Fibroblast of lung (primary cell): ENCODE measurements at regions not wholly inside any gene's neighbourhood (a gene's known extent, or its start where the extent isn't known, plus 50 kb on each side); places are given as distances from the start of the nearest gene placed in this dataset.

Source experiments
- DNase-seq, 2 donors: peaks; one replicate each; pipeline versions ENCODE4 v3.0.0 to v3.0.0-alpha.2; 2010; ENCODE audit warnings: low read depth in 2 of 2
- H2AFZ ChIP-seq: 2 replicates; pipeline ENCODE4 v1.5.1; 2012; ENCODE audit warnings: low read length, control low read depth, inconsistent platforms
- H3K27ac ChIP-seq: 2 replicates; pipeline ENCODE4 v1.5.1; 2011; ENCODE audit warnings: low read length, control low read depth; ENCODE audit not compliant: insufficient read depth
- H3K27me3 ChIP-seq: 2 replicates; pipeline ENCODE4 v1.5.1; 2011; ENCODE audit warnings: mild to moderate bottlenecking, low read length; ENCODE audit not compliant: control insufficient read depth, insufficient read depth
- H3K36me3 ChIP-seq: 2 replicates; pipeline ENCODE4 v1.5.1; 2011; ENCODE audit warnings: low read length; ENCODE audit not compliant: control insufficient read depth, insufficient read depth
- H3K4me1 ChIP-seq: 2 replicates; pipeline ENCODE4 v1.5.1; 2011; ENCODE audit warnings: low read length; ENCODE audit not compliant: control insufficient read depth, insufficient read depth; ENCODE audit errors: extremely low read depth
- H3K4me2 ChIP-seq: 2 replicates; pipeline ENCODE4 v1.5.1; 2011; ENCODE audit warnings: low read length, control low read depth; ENCODE audit not compliant: insufficient read depth; ENCODE audit errors: extremely low read depth
- H3K4me3 ChIP-seq, 4 experiments: fragments of 200-600 bp in 1 of 4; sonication (generic) in 1 of 4; replicated peaks in 1 of 4; 2 replicates each; pipeline ENCODE4 v1.5.1; 2011 to 2016; ENCODE audit warnings: low read length in 4 of 4, low read depth in 3 of 4, mild to moderate bottlenecking in 3 of 4, control low read depth in 2 of 4, inconsistent platforms in 1 of 4, mixed read lengths in 1 of 4; ENCODE audit not compliant: insufficient read depth in 1 of 4; ENCODE audit errors: control extremely low read depth in 1 of 4
- H3K79me2 ChIP-seq: 2 replicates; pipeline ENCODE4 v1.5.1; 2012; ENCODE audit warnings: mild to moderate bottlenecking, low read length, inconsistent platforms; ENCODE audit not compliant: control insufficient read depth, insufficient read depth
- H3K9ac ChIP-seq: 2 replicates; pipeline ENCODE4 v1.5.1; 2011; ENCODE audit warnings: mild to moderate bottlenecking, low read length, control low read depth; ENCODE audit not compliant: insufficient read depth
- H3K9me3 ChIP-seq: 2 replicates; pipeline ENCODE4 v1.5.1; 2012; ENCODE audit warnings: low read depth, low read length; ENCODE audit not compliant: control insufficient read depth, insufficient read depth
- H4K20me1 ChIP-seq: 2 replicates; pipeline ENCODE4 v1.5.1; 2011; ENCODE audit warnings: low read length; ENCODE audit not compliant: control insufficient read depth, insufficient read depth; ENCODE audit errors: extremely low read depth
- CTCF ChIP-seq, 2 donors: IDR thresholded peaks in 1 of 2; conservative IDR thresholded peaks in 1 of 2; 1 replicate in 1 of 2; 2 replicates in 1 of 2; pipeline ENCODE4 v1.5.1; 2011 to 2012; ENCODE audit warnings: low read length in 2 of 2, control low read depth in 1 of 2, inconsistent platforms in 1 of 2, low read depth in 1 of 2, mild to moderate bottlenecking in 1 of 2
- EZH2 ChIP-seq: IDR thresholded peaks from 2 replicates; pipeline ENCODE4 v1.5.1; 2012; ENCODE audit warnings: low read length, control low read depth, mild to moderate bottlenecking; ENCODE audit errors: missing control alignments

- H3K9me3 ChIP-seq: no peaks in the 10 kb centered on the region
- H3K79me2 ChIP-seq: no peaks in the 10 kb centered on the region
- no peak overlapping the region for H3K9ac ChIP-seq
- no peak for TF ChIP-seq CTCF (conservative IDR thresholded peaks at IDR 0.05 in 1 of 2, IDR thresholded peaks at IDR 0.05 in 1 of 2; ENCODE audit: low read depth in 1 of 2, low read length in 2 of 2)
- TF ChIP-seq EZH2: no peak
- H3K27ac ChIP-seq: no peak overlapping the region
- no peak overlapping the region for H3K4me2 ChIP-seq
- H2AFZ ChIP-seq: no peak overlapping the region
- no peaks in the 10 kb centered on the region for H3K36me3 ChIP-seq
- H3K27me3 ChIP-seq: peaks cover 24% of the 10 kb centered on the region
- no peak overlapping the region for H3K4me3 ChIP-seq
- peak in 1 of 2 donors; percentile 49 for DNase-seq
- no peaks in the 10 kb centered on the region for H4K20me1 ChIP-seq
- no peaks in the 10 kb centered on the region for H3K4me1 ChIP-seq
Measured at GRCh38 chr1:22398656-22399420, 52.8 kb upstream of the ZBTB40 start.

- no peaks in the 10 kb centered on the region for H3K36me3 ChIP-seq
- no peaks in the 10 kb centered on the region for H3K79me2 ChIP-seq
- H3K4me1 ChIP-seq: no peaks in the 10 kb centered on the region
- no peak overlapping the region for H3K4me2 ChIP-seq
- H3K4me3 ChIP-seq: no peak overlapping the region
- H3K27ac ChIP-seq: no peak overlapping the region
- TF ChIP-seq EZH2: no peak
- no peak for TF ChIP-seq CTCF (conservative IDR thresholded peaks at IDR 0.05 in 1 of 2, IDR thresholded peaks at IDR 0.05 in 1 of 2; ENCODE audit: low read depth in 1 of 2, low read length in 2 of 2)
- no peaks in the 10 kb centered on the region for H4K20me1 ChIP-seq
- DNase-seq: no peak
- no peak overlapping the region for H3K9ac ChIP-seq
- no peak overlapping the region for H2AFZ ChIP-seq
- H3K27me3 ChIP-seq: peaks cover 23% of the 10 kb centered on the region
- no peaks in the 10 kb centered on the region for H3K9me3 ChIP-seq
Measured at GRCh38 chr1:22399421-22400091, 52.1 kb upstream of the ZBTB40 start.
